ENCODE measurements at regions not wholly inside any gene's neighbourhood (a gene's known extent, or its start where the extent isn't known, plus 50 kb on each side); places are given as distances from the start of the nearest gene placed in this dataset.

GRCh38 chr4:125944966-125945365, 630.2 kb downstream of the FAT4 start:
- no peak for TF ChIP-seq CTCF (conservative IDR thresholded peaks at IDR 0.05 in 1 of 2, IDR thresholded peaks at IDR 0.05 in 1 of 2; ENCODE audit: low read depth in 1 of 2, low read length in 2 of 2)
- no peak for TF ChIP-seq EZH2 (IDR thresholded peaks at IDR 0.05; ENCODE audit: low read length, missing control alignments)
- no peak for DNase-seq (ENCODE audit: low read depth in 2 of 2)
- no peaks in the 10 kb centered on the region for H3K9me3 ChIP-seq (ENCODE audit: control insufficient read depth, insufficient read depth, low read depth, low read length)
- H3K79me2 ChIP-seq (ENCODE audit: control insufficient read depth, insufficient read depth, low read length), result no peaks in the 10 kb centered on the region
- H3K27me3 ChIP-seq (ENCODE audit: control insufficient read depth, insufficient read depth, low read length), result no peaks in the 10 kb centered on the region
- no peak overlapping the region for H3K27ac ChIP-seq (ENCODE audit: insufficient read depth, low read length)
- no peaks in the 10 kb centered on the region for H3K4me1 ChIP-seq (ENCODE audit: control insufficient read depth, extremely low read depth, insufficient read depth, low read length)
- no peaks in the 10 kb centered on the region for H3K36me3 ChIP-seq (ENCODE audit: control insufficient read depth, insufficient read depth, low read length)
- no peak overlapping the region for H2AFZ ChIP-seq (ENCODE audit: low read length)
- H3K4me2 ChIP-seq (ENCODE audit: extremely low read depth, insufficient read depth, low read length), result no peak overlapping the region
- H3K9ac ChIP-seq (ENCODE audit: insufficient read depth, low read length), result no peak overlapping the region
- H4K20me1 ChIP-seq (ENCODE audit: control insufficient read depth, extremely low read depth, insufficient read depth, low read length), result no peaks in the 10 kb centered on the region
- H3K4me3 ChIP-seq (replicated peaks in 1 of 4; ENCODE audit: control extremely low read depth in 1 of 4, insufficient read depth in 1 of 4, low read depth in 3 of 4, low read length in 4 of 4), result no peak overlapping the region

- H3K79me2 ChIP-seq (ENCODE audit: control insufficient read depth, insufficient read depth, low read length), result no peaks in the 10 kb centered on the region
- no peaks in the 10 kb centered on the region for H3K4me1 ChIP-seq (ENCODE audit: control insufficient read depth, extremely low read depth, insufficient read depth, low read length)
- no peak for DNase-seq (ENCODE audit: low read depth in 2 of 2)
- H3K27ac ChIP-seq (ENCODE audit: insufficient read depth, low read length), result no peak overlapping the region
- H2AFZ ChIP-seq (ENCODE audit: low read length), result no peak overlapping the region
- H4K20me1 ChIP-seq (ENCODE audit: control insufficient read depth, extremely low read depth, insufficient read depth, low read length), result no peaks in the 10 kb centered on the region
- TF ChIP-seq CTCF (conservative IDR thresholded peaks at IDR 0.05 in 1 of 2, IDR thresholded peaks at IDR 0.05 in 1 of 2; ENCODE audit: low read depth in 1 of 2, low read length in 2 of 2), result no peak
- TF ChIP-seq EZH2 (IDR thresholded peaks at IDR 0.05; ENCODE audit: low read length, missing control alignments), result no peak
- H3K27me3 ChIP-seq (ENCODE audit: control insufficient read depth, insufficient read depth, low read length), result no peaks in the 10 kb centered on the region
- H3K9ac ChIP-seq (ENCODE audit: insufficient read depth, low read length), result no peak overlapping the region
- no peak overlapping the region for H3K4me3 ChIP-seq (replicated peaks in 1 of 4; ENCODE audit: control extremely low read depth in 1 of 4, insufficient read depth in 1 of 4, low read depth in 3 of 4, low read length in 4 of 4)
- H3K36me3 ChIP-seq (ENCODE audit: control insufficient read depth, insufficient read depth, low read length), result no peaks in the 10 kb centered on the region
- H3K9me3 ChIP-seq (ENCODE audit: control insufficient read depth, insufficient read depth, low read depth, low read length), result no peaks in the 10 kb centered on the region
- H3K4me2 ChIP-seq (ENCODE audit: extremely low read depth, insufficient read depth, low read length), result no peak overlapping the region
Measured at GRCh38 chr4:125948021-125948420, 633.3 kb downstream of the FAT4 start.

- Histone ChIP-seq H3K9ac (ENCODE audit: insufficient read depth, low read length) (no peak overlapping the region), H3K27ac (ENCODE audit: insufficient read depth, low read length) (no peak overlapping the region)
- TF ChIP-seq CTCF (conservative IDR thresholded peaks at IDR 0.05 in 1 of 2, IDR thresholded peaks at IDR 0.05 in 1 of 2; ENCODE audit: low read depth in 1 of 2, low read length in 2 of 2) (no peak), EZH2 (IDR thresholded peaks at IDR 0.05; ENCODE audit: low read length, missing control alignments) (no peak)
Measured at GRCh38 chr4:125951261-125951887, 636.6 kb downstream of the FAT4 start.

More at GRCh38 chr4:125951261-125951887, 636.6 kb downstream of the FAT4 start:
- H4K20me1 ChIP-seq (ENCODE audit: control insufficient read depth, extremely low read depth, insufficient read depth, low read length), result no peaks in the 10 kb centered on the region
- no peaks in the 10 kb centered on the region for H3K79me2 ChIP-seq (ENCODE audit: control insufficient read depth, insufficient read depth, low read length)
- no peaks in the 10 kb centered on the region for H3K4me1 ChIP-seq (ENCODE audit: control insufficient read depth, extremely low read depth, insufficient read depth, low read length)
- no peak overlapping the region for H2AFZ ChIP-seq (ENCODE audit: low read length)
- H3K9me3 ChIP-seq (ENCODE audit: control insufficient read depth, insufficient read depth, low read depth, low read length), result no peaks in the 10 kb centered on the region
- H3K36me3 ChIP-seq (ENCODE audit: control insufficient read depth, insufficient read depth, low read length), result no peaks in the 10 kb centered on the region
- H3K4me2 ChIP-seq (ENCODE audit: extremely low read depth, insufficient read depth, low read length), result no peak overlapping the region
- peak; percentile 61 to 79 for DNase-seq (ENCODE audit: low read depth in 2 of 2)
- no peaks in the 10 kb centered on the region for H3K27me3 ChIP-seq (ENCODE audit: control insufficient read depth, insufficient read depth, low read length)
- H3K4me3 ChIP-seq (replicated peaks in 1 of 4; ENCODE audit: control extremely low read depth in 1 of 4, insufficient read depth in 1 of 4, low read depth in 3 of 4, low read length in 4 of 4), result no peak overlapping the region

Data from fibroblast of lung (primary cell).